GM23338 (cell line): ENCODE measurements at regions not wholly inside any gene's neighbourhood (a gene's known extent, or its start where the extent isn't known, plus 50 kb on each side); places are given as distances from the start of the nearest gene placed in this dataset.

Experiments used
- ATAC-seq: fragments of 200-7000 bp; cut with Tn5 transposase; 3 replicates; pipeline ENCODE4 v1.9.1; 2020
- DNase-seq: peaks from one replicate; pipeline ENCODE4 v3.0.0-alpha.2; 2015; ENCODE audit warnings: low spot score
- H2AFZ ChIP-seq: fragments of 200-600 bp; sonication (generic); 2 replicates; pipeline ENCODE4 v1.8.0; 2016; ENCODE audit warnings: antibody characterized with exemption, mild to moderate bottlenecking, moderate library complexity
- H3F3A ChIP-seq: fragments of 200-600 bp; sonication (generic); replicated peaks from 2 replicates; pipeline ENCODE4 v1.8.0; 2017; ENCODE audit warnings: antibody characterized with exemption, mixed run types, low read depth
- H3K27ac ChIP-seq: fragments of 200-600 bp; sonication (generic); 2 replicates; pipeline ENCODE4 v1.6.1; 2016; ENCODE audit warnings: low read depth
- H3K27me3 ChIP-seq: fragments of 200-600 bp; sonication (generic); 2 replicates; pipeline ENCODE4 v1.8.0; 2016; ENCODE audit warnings: mild to moderate bottlenecking, mixed run types, moderate library complexity; ENCODE audit not compliant: insufficient read depth
- H3K36me3 ChIP-seq: fragments of 200-600 bp; sonication (generic); 2 replicates; pipeline ENCODE4 v1.8.0; 2016; ENCODE audit warnings: mild to moderate bottlenecking; ENCODE audit not compliant: insufficient read depth
- H3K4me1 ChIP-seq: fragments of 200-600 bp; sonication (generic); 2 replicates; pipeline ENCODE4 v1.8.0; 2016; ENCODE audit warnings: mild to moderate bottlenecking, moderate library complexity; ENCODE audit not compliant: insufficient read depth
- H3K4me2 ChIP-seq: fragments of 200-600 bp; sonication (generic); 2 replicates; pipeline ENCODE4 v1.7.1; 2017; ENCODE audit warnings: mixed run types
- H3K4me3 ChIP-seq: fragments of 200-600 bp; sonication (generic); 2 replicates; pipeline ENCODE4 v1.6.1; 2016; ENCODE audit warnings: mixed run types
- H3K79me2 ChIP-seq: fragments of 200-600 bp; sonication (generic); replicated peaks from 2 replicates; pipeline ENCODE4 v1.8.0; 2017; ENCODE audit warnings: mild to moderate bottlenecking; ENCODE audit not compliant: insufficient read depth
- H3K9me2 ChIP-seq: fragments of 200-600 bp; sonication (generic); 2 replicates; pipeline ENCODE4 v1.8.0; 2017; ENCODE audit not compliant: insufficient read depth
- H4K20me1 ChIP-seq: fragments of 200-600 bp; sonication (generic); replicated peaks from 2 replicates; pipeline ENCODE4 v1.8.0; 2017; ENCODE audit warnings: mild to moderate bottlenecking; ENCODE audit not compliant: insufficient read depth
- H3K27ac Mint-ChIP-seq: 2 replicates; pipeline ENCODE4 v1.8.0; 2020; ENCODE audit warnings: inconsistent platforms, mild to moderate bottlenecking, moderate library complexity, mixed read lengths
- H3K27me3 Mint-ChIP-seq: 3 replicates; pipeline ENCODE4 v1.8.0; 2022; ENCODE audit warnings: low read depth, mild to moderate bottlenecking, moderate library complexity, mixed read lengths, inconsistent platforms; ENCODE audit not compliant: insufficient read depth, poor library complexity
- H3K36me3 Mint-ChIP-seq: 3 replicates; pipeline ENCODE4 v1.8.0; 2021; ENCODE audit warnings: low read depth, mild to moderate bottlenecking, inconsistent platforms, moderate library complexity, mixed read lengths
- H3K4me1 Mint-ChIP-seq: 3 replicates; pipeline ENCODE4 v1.8.0; 2020; ENCODE audit warnings: mild to moderate bottlenecking, inconsistent platforms, mixed read lengths
- H3K4me3 Mint-ChIP-seq: 3 replicates; pipeline ENCODE4 v1.8.0; 2021; ENCODE audit warnings: moderate library complexity, mild to moderate bottlenecking, inconsistent platforms, mixed read lengths
- H3K9me3 Mint-ChIP-seq: 3 replicates; pipeline ENCODE4 v1.8.0; 2020; ENCODE audit warnings: moderate library complexity, mild to moderate bottlenecking, inconsistent platforms, mixed read lengths
- CREB1 ChIP-seq: fragments of 250-450 bp; sonication (Bioruptor Pico); IDR thresholded peaks from 2 replicates; pipeline ENCODE4 v1.5.0; 2020; ENCODE audit warnings: low read depth, mild to moderate bottlenecking, moderate library complexity
- EZH2 ChIP-seq: fragments of 200-600 bp; sonication (generic); IDR thresholded peaks from one replicate; pipeline ENCODE4 v1.8.0; 2017; ENCODE audit warnings: antibody characterized with exemption, mild to moderate bottlenecking, low read depth; ENCODE audit not compliant: unreplicated experiment
- EZH2phosphoT487 ChIP-seq: fragments of 200-600 bp; sonication (generic); IDR thresholded peaks from one replicate; pipeline ENCODE4 v1.8.1; 2018; ENCODE audit warnings: antibody characterized with exemption; ENCODE audit not compliant: unreplicated experiment
- JUNB ChIP-seq: IDR thresholded peaks from one replicate; pipeline ENCODE4 v1.6.1; 2016; ENCODE audit warnings: antibody characterized with exemption; ENCODE audit not compliant: unreplicated experiment
- NANOG ChIP-seq: IDR thresholded peaks from 2 replicates; pipeline ENCODE4 v1.6.1; 2016; ENCODE audit warnings: antibody characterized with exemption, borderline replicate concordance
- POLR2AphosphoS5 ChIP-seq: IDR thresholded peaks from 2 replicates; pipeline ENCODE4 v1.6.1; 2016; ENCODE audit warnings: antibody characterized with exemption, low read depth
- REST ChIP-seq: IDR thresholded peaks from one replicate; pipeline ENCODE4 v1.6.1; 2018; ENCODE audit warnings: antibody characterized with exemption; ENCODE audit not compliant: unreplicated experiment
- STAT1 ChIP-seq: IDR thresholded peaks from one replicate; pipeline ENCODE4 v1.6.1; 2016; ENCODE audit warnings: antibody characterized with exemption; ENCODE audit not compliant: unreplicated experiment
- ZNF114 ChIP-seq: fragments of 250-450 bp; sonication (Bioruptor Pico); IDR thresholded peaks from 2 replicates; pipeline ENCODE4 v1.5.0; 2020; ENCODE audit warnings: mild to moderate bottlenecking, moderate library complexity
- ZNF331 ChIP-seq: fragments of 250-450 bp; sonication (Bioruptor Pico); IDR thresholded peaks from 2 replicates; pipeline ENCODE4 v1.5.0; 2020; ENCODE audit warnings: low read depth, mild to moderate bottlenecking, moderate library complexity
- ZNF462 ChIP-seq: fragments of 250-450 bp; sonication (Bioruptor Pico); IDR thresholded peaks from 2 replicates; pipeline ENCODE4 v1.5.0; 2020; ENCODE audit warnings: mild to moderate bottlenecking, moderate library complexity
- TF ChIP-seq, protein P1 (sequence below), 2 experiments: fragments of 200-600 bp in 1 of 2; sonication (generic) in 1 of 2; conservative IDR thresholded peaks; 2 replicates each; pipeline versions ENCODE4 v1.5.1 to v1.6.1; 2016 to 2017; ENCODE audit warnings: antibody characterized with exemption in 2 of 2, low read depth in 2 of 2, mild to moderate bottlenecking in 2 of 2, moderate library complexity in 1 of 2
- TF ChIP-seq, protein P2 (sequence below): IDR thresholded peaks from 2 replicates; pipeline ENCODE4 v1.6.1; 2016; ENCODE audit warnings: antibody characterized with exemption

- Mint-ChIP-seq H3K4me3 (no peak overlapping the region), H3K27me3 (no peaks in the 10 kb centered on the region), H3K36me3 (peaks cover 3% of the 10 kb centered on the region; the same call in 1 of the 3 replicates), H3K9me3 (peaks cover 9% of the 10 kb centered on the region), H3K4me1 (no peaks in the 10 kb centered on the region), H3K27ac (no peak overlapping the region)
- Histone ChIP-seq H2AFZ (no peak overlapping the region), H3K79me2 (no peaks in the 10 kb centered on the region), H3K4me1 (no peaks in the 10 kb centered on the region), H3F3A (no peaks in the 10 kb centered on the region), H3K27ac (no peak overlapping the region), H4K20me1 (no peaks in the 10 kb centered on the region; the same call in 1 of the 2 replicates), H3K4me2 (no peak overlapping the region), H3K27me3 (no peaks in the 10 kb centered on the region), H3K36me3 (no peaks in the 10 kb centered on the region), H3K9me2 (no peaks in the 10 kb centered on the region), H3K4me3 (no peak overlapping the region)
- ATAC-seq (no peak), DNase-seq (no peak)
- TF ChIP-seq REST: no peak
- TF ChIP-seq EZH2: no peak
- TF ChIP-seq JUNB: no peak
- TF ChIP-seq ZNF331: no peak
- TF ChIP-seq CREB1 (CRISPR knock-in tag): no peak
- no peak for TF ChIP-seq EZH2phosphoT487
- TF ChIP-seq, protein P1, sequence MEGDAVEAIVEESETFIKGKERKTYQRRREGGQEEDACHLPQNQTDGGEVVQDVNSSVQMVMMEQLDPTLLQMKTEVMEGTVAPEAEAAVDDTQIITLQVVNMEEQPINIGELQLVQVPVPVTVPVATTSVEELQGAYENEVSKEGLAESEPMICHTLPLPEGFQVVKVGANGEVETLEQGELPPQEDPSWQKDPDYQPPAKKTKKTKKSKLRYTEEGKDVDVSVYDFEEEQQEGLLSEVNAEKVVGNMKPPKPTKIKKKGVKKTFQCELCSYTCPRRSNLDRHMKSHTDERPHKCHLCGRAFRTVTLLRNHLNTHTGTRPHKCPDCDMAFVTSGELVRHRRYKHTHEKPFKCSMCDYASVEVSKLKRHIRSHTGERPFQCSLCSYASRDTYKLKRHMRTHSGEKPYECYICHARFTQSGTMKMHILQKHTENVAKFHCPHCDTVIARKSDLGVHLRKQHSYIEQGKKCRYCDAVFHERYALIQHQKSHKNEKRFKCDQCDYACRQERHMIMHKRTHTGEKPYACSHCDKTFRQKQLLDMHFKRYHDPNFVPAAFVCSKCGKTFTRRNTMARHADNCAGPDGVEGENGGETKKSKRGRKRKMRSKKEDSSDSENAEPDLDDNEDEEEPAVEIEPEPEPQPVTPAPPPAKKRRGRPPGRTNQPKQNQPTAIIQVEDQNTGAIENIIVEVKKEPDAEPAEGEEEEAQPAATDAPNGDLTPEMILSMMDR (conservative IDR thresholded peaks at IDR 0.05; ENCODE audit: low read depth in 2 of 2): no peak
- TF ChIP-seq POLR2AphosphoS5: no peak
- no peak for TF ChIP-seq ZNF462 (CRISPR knock-in tag)
- TF ChIP-seq, protein P2, sequence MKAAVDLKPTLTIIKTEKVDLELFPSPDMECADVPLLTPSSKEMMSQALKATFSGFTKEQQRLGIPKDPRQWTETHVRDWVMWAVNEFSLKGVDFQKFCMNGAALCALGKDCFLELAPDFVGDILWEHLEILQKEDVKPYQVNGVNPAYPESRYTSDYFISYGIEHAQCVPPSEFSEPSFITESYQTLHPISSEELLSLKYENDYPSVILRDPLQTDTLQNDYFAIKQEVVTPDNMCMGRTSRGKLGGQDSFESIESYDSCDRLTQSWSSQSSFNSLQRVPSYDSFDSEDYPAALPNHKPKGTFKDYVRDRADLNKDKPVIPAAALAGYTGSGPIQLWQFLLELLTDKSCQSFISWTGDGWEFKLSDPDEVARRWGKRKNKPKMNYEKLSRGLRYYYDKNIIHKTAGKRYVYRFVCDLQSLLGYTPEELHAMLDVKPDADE: no peak
- no peak for TF ChIP-seq STAT1
- no peak for TF ChIP-seq NANOG
- no peak for TF ChIP-seq ZNF114
These were observed 279.6 kb downstream of the RERGL start for GRCh38 chr12:17810399-17810798.
